Trophoblast cell (in vitro differentiated cells and primary cell): ENCODE measurements at regions not wholly inside any gene's neighbourhood (a gene's known extent, or its start where the extent isn't known, plus 50 kb on each side); places are given as distances from the start of the nearest gene placed in this dataset.

Experiments
- DNase-seq, 2 donors: peaks; one replicate each; pipeline ENCODE4 v3.0.0-alpha.2; 2016
- H2AFZ ChIP-seq: 2 replicates; pipeline ENCODE4 v1.6.1; 2013; ENCODE audit warnings: low read length, moderate library complexity, mild to moderate bottlenecking; ENCODE audit not compliant: insufficient read depth, poor library complexity
- H2AK5ac ChIP-seq: 2 replicates; pipeline ENCODE4 v1.6.1; 2013; ENCODE audit warnings: mild to moderate bottlenecking, low read length
- H2BK120ac ChIP-seq: 2 replicates; pipeline ENCODE4 v1.6.1; 2013; ENCODE audit warnings: low read length, mild to moderate bottlenecking, moderate library complexity; ENCODE audit not compliant: insufficient read depth, poor library complexity
- H2BK12ac ChIP-seq: 2 replicates; pipeline ENCODE4 v1.6.1; 2013; ENCODE audit warnings: mild to moderate bottlenecking, low read length, moderate library complexity
- H2BK5ac ChIP-seq: 2 replicates; pipeline ENCODE4 v1.6.1; 2013; ENCODE audit warnings: low read length, low read depth, moderate library complexity, mild to moderate bottlenecking; ENCODE audit not compliant: poor library complexity
- H3K14ac ChIP-seq: 2 replicates; pipeline ENCODE4 v1.6.1; 2013; ENCODE audit warnings: mild to moderate bottlenecking, low read length
- H3K18ac ChIP-seq: 2 replicates; pipeline ENCODE4 v1.6.1; 2013; ENCODE audit warnings: mild to moderate bottlenecking, low read length
- H3K23ac ChIP-seq: 2 replicates; pipeline ENCODE4 v1.6.1; 2013; ENCODE audit warnings: low read length
- H3K27ac ChIP-seq: 2 replicates; pipeline ENCODE4 v1.5.1; 2013; ENCODE audit warnings: low read depth, mild to moderate bottlenecking, inconsistent platforms, low read length, moderate library complexity
- H3K27me3 ChIP-seq: 2 replicates; pipeline ENCODE4 v1.6.1; 2013; ENCODE audit warnings: inconsistent platforms, mild to moderate bottlenecking, low read length, moderate library complexity; ENCODE audit not compliant: insufficient read depth
- H3K36me3 ChIP-seq, 2 experiments: 1 replicate in 1 of 2; 2 replicates in 1 of 2; pipeline ENCODE4 v1.6.1; 2013; ENCODE audit warnings: low read length in 2 of 2, mild to moderate bottlenecking in 2 of 2, moderate library complexity in 1 of 2; ENCODE audit not compliant: insufficient read depth in 2 of 2, control insufficient read depth in 1 of 2
- H3K4ac ChIP-seq: 2 replicates; pipeline ENCODE4 v1.6.1; 2013; ENCODE audit warnings: low read depth, mild to moderate bottlenecking, low read length, moderate library complexity
- H3K4me1 ChIP-seq, 2 experiments: 1 replicate in 1 of 2; 2 replicates in 1 of 2; pipeline ENCODE4 v1.6.1; 2013; ENCODE audit warnings: low read length in 2 of 2, mild to moderate bottlenecking in 2 of 2, moderate library complexity in 1 of 2; ENCODE audit not compliant: insufficient read depth in 2 of 2, control insufficient read depth in 1 of 2
- H3K4me2 ChIP-seq: 2 replicates; pipeline ENCODE4 v1.6.1; 2013; ENCODE audit warnings: inconsistent platforms, mild to moderate bottlenecking, low read length, moderate library complexity
- H3K4me3 ChIP-seq: 2 replicates; pipeline ENCODE4 v1.5.1; 2013; ENCODE audit warnings: mild to moderate bottlenecking, low read depth, low read length, inconsistent platforms
- H3K79me1 ChIP-seq: one replicate; pipeline ENCODE4 v1.6.1; 2013; ENCODE audit warnings: low read length
- H3K79me2 ChIP-seq: 2 replicates; pipeline ENCODE4 v1.6.1; 2013; ENCODE audit warnings: low read length, mild to moderate bottlenecking; ENCODE audit not compliant: control insufficient read depth, insufficient read depth, poor library complexity
- H3K9ac ChIP-seq: 2 replicates; pipeline ENCODE4 v1.6.1; 2013; ENCODE audit warnings: mild to moderate bottlenecking, low read length
- H3K9me3 ChIP-seq: 2 replicates; pipeline ENCODE4 v1.6.1; 2013; ENCODE audit warnings: low read depth, mild to moderate bottlenecking, control low read depth, inconsistent platforms, low read length; ENCODE audit not compliant: insufficient read depth
- H4K12ac ChIP-seq: 2 replicates; pipeline ENCODE4 v1.6.1; 2013; ENCODE audit warnings: low read depth, mild to moderate bottlenecking, low read length, moderate library complexity
- H4K8ac ChIP-seq: 2 replicates; pipeline ENCODE4 v1.6.1; 2013; ENCODE audit warnings: low read depth, mild to moderate bottlenecking, low read length, moderate library complexity
- H4K91ac ChIP-seq: one replicate; pipeline ENCODE4 v1.6.1; 2013; ENCODE audit warnings: low read depth, mild to moderate bottlenecking, low read length, moderate library complexity
- WGBS: extraction: QIAGEN DNeasy Blood & Tissue Kit; methylation state at CpG from one replicate; pipeline ENCODE4 v1.1.7; 2013; ENCODE audit warnings: missing lambda C conversion rate; ENCODE audit not compliant: insufficient read length, insufficient coverage; ENCODE audit errors: extremely low coverage; 5-methylcytosine and 5-hydroxymethylcytosine counted together

- H4K12ac ChIP-seq: no peak overlapping the region
- no peaks in the 10 kb centered on the region for H3K36me3 ChIP-seq
- H3K14ac ChIP-seq: no peak overlapping the region
- H2BK120ac ChIP-seq: no peak overlapping the region
- H2AK5ac ChIP-seq: no peak overlapping the region
- H3K23ac ChIP-seq: no peak overlapping the region
- H3K4me3 ChIP-seq: no peak overlapping the region
- no peaks in the 10 kb centered on the region for H3K4me1 ChIP-seq
- H3K27me3 ChIP-seq: no peaks in the 10 kb centered on the region
- H4K91ac ChIP-seq: no peak overlapping the region
- no peaks in the 10 kb centered on the region for H3K79me1 ChIP-seq
- H3K27ac ChIP-seq: no peak overlapping the region
- no peak overlapping the region for H2AFZ ChIP-seq
- H3K4ac ChIP-seq: no peak overlapping the region
- no peak overlapping the region for H2BK5ac ChIP-seq
- no peak overlapping the region for H4K8ac ChIP-seq
- H3K9ac ChIP-seq: no peak overlapping the region
- no peak overlapping the region for H3K18ac ChIP-seq
- DNase-seq: no peak
- H3K9me3 ChIP-seq: no peaks in the 10 kb centered on the region
- H3K4me2 ChIP-seq: no peak overlapping the region
- no peaks in the 10 kb centered on the region for H3K79me2 ChIP-seq
- H2BK12ac ChIP-seq: no peak overlapping the region
- WGBS: no CpG with 5 or more reads among the region's 5 CpGs
These were observed 1165.5 kb downstream of the CDH12 start for GRCh38 chr5:21687621-21688020.

GRCh38 chr5:21686706-21687105 is 1166.4 kb downstream of the CDH12 start:
- Histone ChIP-seq H4K91ac (no peak overlapping the region), H3K4me3 (no peak overlapping the region), H3K27me3 (no peaks in the 10 kb centered on the region), H3K79me1 (no peaks in the 10 kb centered on the region), H2BK120ac (no peak overlapping the region), H4K8ac (no peak overlapping the region), H3K23ac (no peak overlapping the region), H3K27ac (no peak overlapping the region), H3K79me2 (no peaks in the 10 kb centered on the region), H3K18ac (no peak overlapping the region), H2AK5ac (no peak overlapping the region), H2BK5ac (no peak overlapping the region), H3K9ac (no peak overlapping the region), H3K14ac (no peak overlapping the region), H3K4ac (no peak overlapping the region), H3K4me2 (no peak overlapping the region), H2AFZ (no peak overlapping the region), H4K12ac (no peak overlapping the region), H3K9me3 (no peaks in the 10 kb centered on the region), H3K4me1 (no peaks in the 10 kb centered on the region), H2BK12ac (no peak overlapping the region), H3K36me3 (no peaks in the 10 kb centered on the region)
- DNase-seq: peak in 1 of 2 donors; percentile 6
- WGBS: no CpG with 5 or more reads among the region's 4 CpGs

GRCh38 chr5:21685522-21685921 is 1167.6 kb downstream of the CDH12 start:
- H4K8ac ChIP-seq: no peak overlapping the region
- H2BK12ac ChIP-seq: no peak overlapping the region
- H2BK5ac ChIP-seq: no peak overlapping the region
- no peak overlapping the region for H3K23ac ChIP-seq
- H3K4me2 ChIP-seq: no peak overlapping the region
- no peak overlapping the region for H3K18ac ChIP-seq
- H3K36me3 ChIP-seq: no peaks in the 10 kb centered on the region
- no CpG with 5 or more reads among the region's 4 CpGs for WGBS
- no peak overlapping the region for H4K12ac ChIP-seq
- no peaks in the 10 kb centered on the region for H3K27me3 ChIP-seq
- H3K4me1 ChIP-seq: no peaks in the 10 kb centered on the region
- H3K9ac ChIP-seq: no peak overlapping the region
- no peaks in the 10 kb centered on the region for H3K79me2 ChIP-seq
- H3K4me3 ChIP-seq: no peak overlapping the region
- H2AFZ ChIP-seq: no peak overlapping the region
- no peak overlapping the region for H3K14ac ChIP-seq
- no peaks in the 10 kb centered on the region for H3K79me1 ChIP-seq
- no peak overlapping the region for H4K91ac ChIP-seq
- no peak for DNase-seq
- no peak overlapping the region for H2BK120ac ChIP-seq
- no peak overlapping the region for H2AK5ac ChIP-seq
- H3K27ac ChIP-seq: no peak overlapping the region
- H3K4ac ChIP-seq: no peak overlapping the region
- H3K9me3 ChIP-seq: no peaks in the 10 kb centered on the region

- Histone ChIP-seq H3K79me2 (no peaks in the 10 kb centered on the region), H3K4me2 (no peak overlapping the region), H4K91ac (no peak overlapping the region), H3K79me1 (no peaks in the 10 kb centered on the region), H3K36me3 (no peaks in the 10 kb centered on the region), H3K9ac (no peak overlapping the region), H4K8ac (no peak overlapping the region), H3K27me3 (no peaks in the 10 kb centered on the region), H3K14ac (no peak overlapping the region), H2AK5ac (no peak overlapping the region), H2BK12ac (no peak overlapping the region), H3K4ac (no peak overlapping the region), H3K23ac (no peak overlapping the region), H2AFZ (no peak overlapping the region), H3K4me1 (no peaks in the 10 kb centered on the region), H3K9me3 (no peaks in the 10 kb centered on the region), H3K4me3 (no peak overlapping the region), H2BK5ac (no peak overlapping the region), H2BK120ac (no peak overlapping the region), H4K12ac (no peak overlapping the region), H3K27ac (no peak overlapping the region), H3K18ac (no peak overlapping the region)
- WGBS: no CpG with 5 or more reads among the region's 1 CpG
- DNase-seq: no peak
These were observed 1168.2 kb downstream of the CDH12 start for GRCh38 chr5:21684992-21685391.
